ENCODE measurements at regions not wholly inside any gene's neighbourhood (a gene's known extent, or its start where the extent isn't known, plus 50 kb on each side); places are given as distances from the start of the nearest gene placed in this dataset.

GRCh38 chr3:71973274-71974030 is 188.5 kb upstream of the PROK2 start:
- TF ChIP-seq CTCF (conservative IDR thresholded peaks at IDR 0.05; ENCODE audit: low read depth in 2 of 2) (no peak), EZH2phosphoT487 (IDR thresholded peaks at IDR 0.05; ENCODE audit: unreplicated experiment) (no peak)
